Activated CD8-positive, alpha-beta memory T cell treated with anti-CD3 and anti-CD28 coated beads, Interleukin-2, amount 50 U/mL, for 4 hours (primary cell): ENCODE measurements at regions not wholly inside any gene's neighbourhood (a gene's known extent, or its start where the extent isn't known, plus 50 kb on each side); places are given as distances from the start of the nearest gene placed in this dataset.

Experiments
- DNase-seq: peaks from one replicate; pipeline ENCODE4 v3.0.0-alpha.2; 2020

- DNase-seq: no peak
Measured at GRCh38 chr2:220509966-220510365, 882.5 kb downstream of the SLC4A3 start.

DNA sequence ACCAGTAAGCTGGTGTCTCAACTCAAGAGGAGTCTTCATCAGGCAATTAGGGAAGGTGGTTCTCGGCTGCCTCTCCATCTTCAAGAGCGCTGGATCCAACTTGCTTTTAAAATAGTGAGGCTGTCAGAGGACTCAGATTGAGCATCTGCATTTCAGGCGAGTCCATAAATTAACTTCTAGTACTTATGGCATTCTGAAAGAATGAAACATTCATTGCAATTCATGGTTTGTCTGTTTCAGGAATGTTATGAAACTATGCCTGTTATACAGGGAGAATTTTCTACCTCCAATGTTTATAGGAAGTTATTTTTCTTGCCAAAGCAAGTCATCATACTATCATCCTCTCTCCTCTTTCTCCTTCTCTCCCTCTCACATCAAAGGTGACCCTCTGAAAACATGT, 883.2 kb downstream of the SLC4A3 start:
- no peak for DNase-seq

- DNase-seq: no peak
Measured at GRCh38 chr2:220512419-220512818, 885.0 kb downstream of the SLC4A3 start.

- no peak for DNase-seq
Measured at GRCh38 chr2:220513573-220514288, 886.3 kb downstream of the SLC4A3 start.

- DNase-seq: no peak
Measured at GRCh38 chr2:220521551-220521950, 894.1 kb downstream of the SLC4A3 start.

DNA sequence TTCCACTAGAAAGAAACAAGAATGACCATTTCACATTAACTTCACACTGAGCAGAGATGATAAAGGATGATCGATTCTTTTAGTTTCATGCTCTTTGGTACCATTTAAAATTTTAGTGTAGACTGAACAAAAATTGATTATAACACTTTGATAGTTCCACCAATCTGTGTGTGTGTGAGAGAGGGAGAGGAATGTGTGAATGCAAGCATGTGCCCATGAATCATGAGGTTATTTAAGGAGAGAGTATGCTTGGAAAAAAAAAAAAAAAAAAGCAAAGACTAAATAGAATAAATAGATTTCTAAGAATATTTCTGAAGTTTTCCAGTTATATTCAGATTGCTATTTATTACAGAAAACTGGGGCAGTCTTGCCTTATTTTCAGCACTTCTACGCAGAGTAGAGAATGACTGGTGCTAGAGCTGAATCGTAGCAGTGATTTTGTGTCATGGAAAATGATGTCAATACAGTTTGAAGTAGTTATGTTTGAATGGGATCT, 900.8 kb downstream of the SLC4A3 start:
- no peak for DNase-seq

- DNase-seq: no peak
Measured at GRCh38 chr2:220531216-220531615, 903.8 kb downstream of the SLC4A3 start.

DNA sequence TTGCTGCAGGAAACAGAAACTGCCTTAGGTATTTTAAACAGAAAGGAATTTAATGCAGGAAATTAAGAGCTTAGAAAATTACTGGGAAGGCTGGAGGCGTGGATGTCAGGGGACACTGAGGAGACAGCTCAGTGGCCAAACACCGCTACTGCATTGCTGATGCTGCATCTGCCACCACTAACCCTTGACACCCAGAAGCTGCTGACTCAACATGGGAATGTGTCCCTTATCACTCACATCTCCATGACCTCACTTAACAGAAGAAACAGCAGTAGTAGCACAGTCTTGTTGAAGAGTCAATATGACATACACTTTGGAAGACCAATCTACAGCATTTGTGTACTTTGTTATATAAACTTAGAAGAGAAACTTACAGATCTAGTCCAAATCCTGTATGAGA, 906.1 kb downstream of the SLC4A3 start:
- DNase-seq: no peak

- no peak for DNase-seq
Measured at GRCh38 chr2:220539481-220539880, 912.1 kb downstream of the SLC4A3 start.

DNA sequence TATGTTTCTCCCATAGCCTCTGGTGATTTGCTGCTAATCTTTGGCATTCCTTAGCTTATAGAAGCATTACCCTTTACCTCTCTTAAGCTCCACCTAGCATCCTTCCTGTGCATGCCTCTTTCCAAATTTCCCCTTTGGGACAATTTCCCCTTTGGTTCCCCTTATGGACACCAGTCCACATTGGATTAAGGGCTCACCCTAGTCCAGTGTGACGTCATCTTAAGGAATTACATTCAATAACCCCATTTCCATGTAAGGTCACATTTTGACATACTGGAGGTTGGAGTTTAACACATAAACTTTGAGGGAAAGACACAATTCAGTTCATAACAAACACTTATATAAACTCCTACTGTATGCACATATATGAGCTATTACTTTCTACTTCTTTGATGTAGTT, 916.6 kb downstream of the SLC4A3 start:
- no peak for DNase-seq

DNA sequence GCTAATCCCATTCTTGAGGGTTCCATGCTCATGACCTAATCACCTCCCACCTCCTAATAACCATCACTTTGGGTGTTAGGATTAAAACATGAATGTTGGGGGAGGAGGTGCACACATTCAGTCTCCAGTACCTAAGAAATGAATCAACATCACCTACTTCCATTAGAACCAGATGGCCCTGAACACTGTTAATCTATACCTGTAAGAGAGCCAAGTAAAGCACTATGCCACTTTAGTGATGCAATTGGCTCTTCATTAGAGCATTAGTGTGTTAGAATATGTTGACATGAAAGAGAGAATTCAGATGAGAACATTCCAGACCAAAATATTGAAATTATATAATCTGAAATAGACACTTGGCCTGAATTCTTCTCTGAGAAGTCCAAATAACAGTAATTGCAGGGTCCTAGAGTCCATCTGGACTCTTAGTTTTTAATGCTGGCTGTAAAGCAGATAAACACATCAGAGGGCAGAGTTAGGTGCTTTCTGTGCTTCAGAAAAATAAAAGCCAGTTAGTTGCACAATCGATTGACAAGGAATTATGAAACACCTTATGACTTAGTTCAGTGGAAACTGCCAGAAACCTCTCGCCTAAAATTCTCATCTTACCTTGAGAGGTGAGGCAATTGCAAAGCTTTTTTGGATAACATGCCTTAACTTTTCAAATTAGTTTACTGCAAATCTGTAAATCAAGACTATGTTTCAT, 923.7 kb downstream of the SLC4A3 start:
- DNase-seq: no peak

GRCh38 chr2:220552790-220553535, 925.5 kb downstream of the SLC4A3 start:
- DNase-seq: no peak

- DNase-seq: no peak
Measured at GRCh38 chr2:220555961-220556630, 928.7 kb downstream of the SLC4A3 start.

DNA sequence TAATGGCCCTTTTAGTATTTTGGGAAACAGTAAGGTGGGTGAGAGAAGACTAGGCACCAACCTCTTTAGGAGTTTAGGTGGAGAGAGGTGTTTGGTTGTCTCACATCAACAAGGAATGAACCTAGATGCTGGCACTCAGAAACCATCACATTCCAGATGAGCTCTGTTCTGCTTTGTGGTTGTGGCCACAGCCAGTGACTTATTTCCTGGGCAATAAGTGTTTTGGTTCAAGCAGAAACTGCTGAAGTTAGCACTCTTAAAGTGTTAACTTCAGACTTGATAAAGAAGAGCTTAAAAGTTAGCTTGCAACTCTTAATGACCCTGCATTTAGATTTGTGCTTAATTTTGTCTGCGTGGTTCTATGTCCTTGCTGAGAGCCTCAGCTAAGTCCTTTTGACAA, 929.2 kb downstream of the SLC4A3 start:
- DNase-seq: no peak

- DNase-seq: no peak
Measured at GRCh38 chr2:220560192-220560591, 932.8 kb downstream of the SLC4A3 start.

- no peak for DNase-seq
Measured at GRCh38 chr2:220562375-220563140, 935.1 kb downstream of the SLC4A3 start.

GRCh38 chr2:220568296-220568695, 940.9 kb downstream of the SLC4A3 start:
- no peak for DNase-seq

DNA sequence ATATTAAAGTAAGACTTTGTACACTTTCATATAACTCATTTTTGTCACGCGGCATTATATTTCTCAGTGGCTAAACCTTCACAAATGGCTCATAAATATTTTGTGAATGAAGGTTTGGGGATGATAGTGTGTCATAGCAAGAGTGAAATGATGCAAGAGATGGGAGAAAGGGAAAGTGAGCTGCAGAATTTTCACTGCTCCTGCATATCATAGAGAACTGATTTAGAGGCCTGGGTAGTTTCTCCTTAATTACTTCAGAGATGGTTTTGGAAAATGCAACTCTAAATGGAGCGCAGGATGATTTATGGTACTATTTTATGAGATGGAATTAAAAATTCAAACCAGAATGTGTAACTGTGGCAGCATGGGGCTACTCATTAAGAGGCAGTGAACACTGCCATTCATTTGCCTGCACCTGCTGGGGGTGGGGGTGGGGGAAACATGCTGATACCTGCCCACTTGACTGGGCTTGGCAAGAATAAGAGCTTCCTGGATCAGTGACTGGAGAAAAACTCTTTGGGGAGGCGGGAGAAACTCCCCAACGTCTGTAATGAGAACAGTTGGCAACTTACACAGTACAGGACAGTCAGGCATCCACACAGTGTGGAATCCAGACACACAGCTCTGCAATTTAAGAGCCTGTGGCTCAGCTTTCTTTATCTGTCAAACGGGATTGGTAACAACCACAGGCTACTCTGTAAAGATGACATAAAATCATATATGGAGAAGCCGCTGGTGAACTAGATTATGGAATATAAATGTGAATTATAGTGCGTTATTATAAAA, 941.9 kb downstream of the SLC4A3 start:
- no peak for DNase-seq

- no peak for DNase-seq
Measured at GRCh38 chr2:220572385-220572784, 945.0 kb downstream of the SLC4A3 start.

- no peak for DNase-seq
Measured at GRCh38 chr2:220574038-220574437, 946.6 kb downstream of the SLC4A3 start.

- no peak for DNase-seq
Measured at GRCh38 chr2:220575963-220576362, 948.5 kb downstream of the SLC4A3 start.

DNA sequence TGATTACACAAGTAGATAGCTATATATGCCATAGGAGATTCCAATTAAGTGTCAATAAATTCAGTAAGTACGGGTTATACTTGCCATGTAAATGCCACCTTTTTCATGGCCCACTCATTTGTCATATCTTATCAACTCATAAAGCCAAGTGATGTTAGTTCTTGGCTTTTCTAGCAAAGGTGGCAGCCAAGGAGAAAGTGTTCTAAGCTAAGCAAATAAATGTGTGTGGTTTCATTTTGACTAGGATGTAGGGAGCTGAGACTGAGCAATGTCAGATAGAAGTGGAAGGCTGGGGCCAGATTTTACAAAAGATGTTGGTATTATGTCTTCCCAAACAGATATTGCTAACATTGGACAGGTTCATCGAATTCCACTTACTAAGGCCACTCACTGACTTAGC, 952.0 kb downstream of the SLC4A3 start:
- no peak for DNase-seq
